ENCODE measurements at regions not wholly inside any gene's neighbourhood (a gene's known extent, or its start where the extent isn't known, plus 50 kb on each side); places are given as distances from the start of the nearest gene placed in this dataset.
"Not testable (repeated sequence)": the region's sequence is repeated elsewhere in the genome, so short reads cannot be mapped to it uniquely, and the experiment has no call there.

- no peak for DNase-seq
Measured at GRCh38 chrX:39688576-39689375, 409.0 kb downstream of the BCOR start.

- no peak for DNase-seq
Measured at GRCh38 chrX:39689376-39690104, 408.2 kb downstream of the BCOR start.

- no peak for DNase-seq
Measured at GRCh38 chrX:39690541-39691415, 407.0 kb downstream of the BCOR start.

GRCh38 chrX:39691724-39692123 is 406.0 kb downstream of the BCOR start:
- DNase-seq, result no peak

- DNase-seq, result no peak
Measured at GRCh38 chrX:39692796-39693195, 405.0 kb downstream of the BCOR start.

- DNase-seq, result no peak
Measured at GRCh38 chrX:39693298-39693697, 404.5 kb downstream of the BCOR start.

- DNase-seq, result not testable (repeated sequence)
Measured at GRCh38 chrX:39702636-39703035, 395.1 kb downstream of the BCOR start.

GRCh38 chrX:39703307-39703706 is 394.5 kb downstream of the BCOR start:
- no peak for DNase-seq

- no peak for DNase-seq
Measured at GRCh38 chrX:39704590-39704989, 393.2 kb downstream of the BCOR start.

GRCh38 chrX:39705290-39705689 is 392.5 kb downstream of the BCOR start:
- no peak for DNase-seq

GRCh38 chrX:39709364-39709763 is 388.4 kb downstream of the BCOR start:
- DNase-seq, result no peak

GRCh38 chrX:39709812-39710211 is 387.9 kb downstream of the BCOR start:
- DNase-seq, result no peak

- DNase-seq, result no peak
Measured at GRCh38 chrX:39710776-39711175, 387.0 kb downstream of the BCOR start.

- DNase-seq, result no peak
Measured at GRCh38 chrX:39714471-39714870, 383.3 kb downstream of the BCOR start.

- no peak for DNase-seq
Measured at GRCh38 chrX:39716401-39716800, 381.4 kb downstream of the BCOR start.

GRCh38 chrX:39716802-39717540 is 380.8 kb downstream of the BCOR start:
- DNase-seq, result no peak

GRCh38 chrX:39718981-39719380 is 378.8 kb downstream of the BCOR start:
- no peak for DNase-seq

- no peak for DNase-seq
Measured at GRCh38 chrX:39720945-39721344, 376.8 kb downstream of the BCOR start.

GRCh38 chrX:39721566-39722279 is 376.0 kb downstream of the BCOR start:
- DNase-seq, result no peak

GRCh38 chrX:39724544-39724943 is 373.2 kb downstream of the BCOR start:
- no peak for DNase-seq

GRCh38 chrX:39725114-39725513 is 372.6 kb downstream of the BCOR start:
- no peak for DNase-seq
